OCI-LY1 (cell line): ENCODE measurements at regions not wholly inside any gene's neighbourhood (a gene's known extent, or its start where the extent isn't known, plus 50 kb on each side); places are given as distances from the start of the nearest gene placed in this dataset.

Source experiments
- H2AFZ ChIP-seq: fragments of 200-600 bp; sonication (generic), shearing (Covaris generic); 2 replicates; pipeline ENCODE4 v1.6.0; 2014; ENCODE audit warnings: antibody characterized with exemption, mild to moderate bottlenecking, low read length
- H3F3A ChIP-seq: fragments of 200-600 bp; sonication (generic), shearing (Covaris generic); 2 replicates; pipeline ENCODE4 v1.6.0; 2014; ENCODE audit warnings: mild to moderate bottlenecking, antibody characterized with exemption, low read length, moderate library complexity; ENCODE audit not compliant: insufficient read depth
- H3K27ac ChIP-seq: fragments of 200-600 bp; sonication (generic); 2 replicates; pipeline ENCODE4 v1.5.1; 2014; ENCODE audit warnings: low read length, mixed run types, mild to moderate bottlenecking, low read depth; ENCODE audit not compliant: poor library complexity, severe bottlenecking
- H3K27me3 ChIP-seq: fragments of 200-600 bp; sonication (generic); 2 replicates; pipeline ENCODE4 v1.6.0; 2014; ENCODE audit warnings: antibody characterized with exemption, mild to moderate bottlenecking, low read length, moderate library complexity; ENCODE audit not compliant: insufficient read depth
- H3K36me3 ChIP-seq: fragments of 200-600 bp; sonication (generic); 2 replicates; pipeline ENCODE4 v1.6.1; 2014; ENCODE audit warnings: mild to moderate bottlenecking, antibody characterized with exemption, low read length, moderate library complexity, mixed read lengths; ENCODE audit not compliant: insufficient read depth
- H3K4me1 ChIP-seq: fragments of 200-600 bp; sonication (generic); 2 replicates; pipeline ENCODE4 v1.5.1; 2014; ENCODE audit warnings: mild to moderate bottlenecking, low read length, moderate library complexity; ENCODE audit not compliant: insufficient read depth, severe bottlenecking
- H3K4me2 ChIP-seq: fragments of 200-600 bp; sonication (generic), shearing (Covaris generic); 2 replicates; pipeline ENCODE4 v1.6.1; 2014; ENCODE audit warnings: low read length
- H3K4me3 ChIP-seq: fragments of 200-600 bp; sonication (generic); 2 replicates; pipeline ENCODE4 v1.5.1; 2014; ENCODE audit warnings: low read length, low read depth, mild to moderate bottlenecking, mixed read lengths; ENCODE audit not compliant: poor library complexity, severe bottlenecking
- H3K79me2 ChIP-seq: fragments of 200-600 bp; shearing (Covaris generic); 2 replicates; pipeline ENCODE4 v1.6.1; 2016; ENCODE audit warnings: mixed run types, low read length, mixed read lengths; ENCODE audit not compliant: insufficient read depth
- H3K9ac ChIP-seq: fragments of 200-600 bp; sonication (generic), shearing (Covaris generic); 2 replicates; pipeline ENCODE4 v1.6.1; 2014; ENCODE audit warnings: mild to moderate bottlenecking, low read length, mixed read lengths
- H3K9me2 ChIP-seq: fragments of 200-600 bp; sonication (generic), shearing (Covaris generic); 2 replicates; pipeline ENCODE4 v1.6.1; 2014; ENCODE audit warnings: low read depth, mild to moderate bottlenecking, low read length, mixed read lengths
- H3K9me3 ChIP-seq: fragments of 200-600 bp; shearing (Covaris generic); 2 replicates; pipeline ENCODE4 v1.6.1; 2014; ENCODE audit warnings: low read length, mixed read lengths
- H4K20me1 ChIP-seq: fragments of 200-600 bp; sonication (generic), shearing (Covaris generic); 2 replicates; pipeline ENCODE4 v1.6.0; 2016; ENCODE audit warnings: mild to moderate bottlenecking, low read length; ENCODE audit not compliant: insufficient read depth
- CTCF ChIP-seq: fragments of 200-600 bp; sonication (generic), shearing (Covaris generic); IDR thresholded peaks from 2 replicates; pipeline ENCODE4 v1.5.1; 2017; ENCODE audit warnings: mild to moderate bottlenecking, antibody characterized with exemption, low read length, moderate library complexity, mixed read lengths
- EZH2 ChIP-seq: fragments of 200-600 bp; sonication (generic), shearing (Covaris generic); IDR thresholded peaks from 2 replicates; pipeline ENCODE4 v1.8.0; 2017; ENCODE audit warnings: borderline replicate concordance, mixed run types, mild to moderate bottlenecking, antibody characterized with exemption, low read length, moderate library complexity, mixed read lengths

DNA sequence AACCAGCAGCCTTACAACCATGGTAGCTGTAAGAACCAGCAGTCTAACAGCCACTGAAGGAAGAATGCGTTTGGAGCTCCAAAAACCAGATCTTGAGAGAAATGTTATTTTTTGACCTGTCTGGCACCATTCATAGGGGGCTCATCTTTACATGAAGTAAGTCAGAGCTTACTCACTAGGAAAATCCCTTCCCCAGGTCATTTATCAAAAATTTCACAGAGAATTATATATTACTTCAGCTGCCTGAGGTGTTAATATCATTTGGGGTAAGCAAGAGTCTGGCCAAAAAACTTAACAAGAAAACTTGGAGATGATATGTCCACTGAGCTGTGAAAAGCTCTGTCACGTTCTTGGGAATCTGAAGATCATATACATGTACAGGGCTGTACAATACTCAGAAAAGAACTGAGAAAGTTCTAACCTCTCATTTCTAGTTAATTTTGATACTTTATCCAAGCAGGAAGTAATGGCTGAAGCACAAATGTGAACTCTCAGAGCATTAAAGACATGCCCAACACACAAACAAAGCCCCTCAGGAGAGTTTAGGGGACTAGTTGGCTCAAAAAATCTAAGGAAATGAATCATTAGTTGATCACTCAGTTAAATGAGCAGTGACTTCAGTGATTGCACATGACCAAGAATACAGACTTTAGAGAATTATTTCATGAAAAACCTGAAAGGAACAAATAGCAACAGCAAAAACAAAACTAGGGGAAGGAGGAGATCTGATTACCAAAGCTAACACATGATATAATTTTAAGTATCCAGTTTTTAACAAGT lies 681.1 kb downstream of the LTN1 start:
- H3K9ac ChIP-seq = no peak overlapping the region
- no peaks in the 10 kb centered on the region for H4K20me1 ChIP-seq
- no peak overlapping the region for H3K27ac ChIP-seq
- H3K36me3 ChIP-seq = no peaks in the 10 kb centered on the region
- no peak overlapping the region for H3K4me3 ChIP-seq
- H3K9me2 ChIP-seq = no peaks in the 10 kb centered on the region
- no peak overlapping the region for H3K4me2 ChIP-seq
- no peaks in the 10 kb centered on the region for H3F3A ChIP-seq
- H3K27me3 ChIP-seq = no peaks in the 10 kb centered on the region
- H2AFZ ChIP-seq = no peak overlapping the region
- H3K4me1 ChIP-seq = no peaks in the 10 kb centered on the region
- H3K9me3 ChIP-seq = no peaks in the 10 kb centered on the region
- TF ChIP-seq EZH2 = no peak
- TF ChIP-seq CTCF = no peak
- no peaks in the 10 kb centered on the region for H3K79me2 ChIP-seq

DNA sequence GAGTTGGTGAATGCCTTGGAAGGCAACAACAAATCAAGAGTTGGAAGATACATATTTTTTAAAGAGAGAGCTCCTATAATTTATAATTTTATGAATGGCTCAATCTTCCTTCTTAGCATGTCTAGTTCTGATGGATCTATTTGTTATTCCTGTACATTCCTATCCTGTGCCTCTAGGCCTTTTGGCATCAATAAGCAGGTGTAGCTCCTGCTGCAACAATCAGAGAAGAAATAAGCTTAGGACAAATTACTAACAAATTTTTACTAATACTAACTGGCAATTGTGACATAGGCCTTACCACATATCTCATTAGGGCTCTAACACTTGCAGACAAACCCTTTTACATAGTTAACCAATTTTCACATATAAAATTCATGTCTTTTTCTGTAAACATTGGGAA lies 682.0 kb downstream of the LTN1 start:
- Histone ChIP-seq H3K27me3 (no peaks in the 10 kb centered on the region), H3K4me3 (no peak overlapping the region), H3K9ac (no peak overlapping the region), H3K4me2 (no peak overlapping the region), H3K9me2 (no peaks in the 10 kb centered on the region), H3F3A (no peaks in the 10 kb centered on the region), H2AFZ (no peak overlapping the region), H3K27ac (no peak overlapping the region), H3K4me1 (no peaks in the 10 kb centered on the region), H3K36me3 (no peaks in the 10 kb centered on the region), H3K9me3 (no peaks in the 10 kb centered on the region), H3K79me2 (no peaks in the 10 kb centered on the region), H4K20me1 (no peaks in the 10 kb centered on the region)
- no peak for TF ChIP-seq EZH2
- TF ChIP-seq CTCF = no peak

- Histone ChIP-seq H3K9ac (no peak overlapping the region), H3F3A (no peaks in the 10 kb centered on the region), H3K27me3 (no peaks in the 10 kb centered on the region), H3K4me2 (no peak overlapping the region), H3K4me1 (no peaks in the 10 kb centered on the region), H3K27ac (no peak overlapping the region), H3K36me3 (no peaks in the 10 kb centered on the region), H3K79me2 (no peaks in the 10 kb centered on the region), H3K9me2 (no peaks in the 10 kb centered on the region), H3K4me3 (no peak overlapping the region), H3K9me3 (no peaks in the 10 kb centered on the region), H2AFZ (no peak overlapping the region), H4K20me1 (no peaks in the 10 kb centered on the region)
- TF ChIP-seq EZH2 (no peak), CTCF (no peak)
These were observed 682.4 kb downstream of the LTN1 start for GRCh38 chr21:28310171-28310685.
